Tibial nerve (tissue), 3 donors: ENCODE measurements at regions not wholly inside any gene's neighbourhood (a gene's known extent, or its start where the extent isn't known, plus 50 kb on each side); places are given as distances from the start of the nearest gene placed in this dataset.

Source experiments
- EP300 ChIP-seq, 2 donors: sonication (generic); formaldehyde crosslinking; IDR thresholded peaks; one replicate each; pipeline ENCODE4 v1.6.1; 2017; ENCODE audit warnings: antibody characterized with exemption in 2 of 2, mild to moderate bottlenecking in 1 of 2
- POLR2A ChIP-seq, 2 donors: fragments of 450-650 bp; IDR thresholded peaks; one replicate each; pipeline ENCODE4 v1.6.1; 2017; ENCODE audit warnings: antibody characterized with exemption in 2 of 2, mild to moderate bottlenecking in 2 of 2, moderate library complexity in 2 of 2

DNA sequence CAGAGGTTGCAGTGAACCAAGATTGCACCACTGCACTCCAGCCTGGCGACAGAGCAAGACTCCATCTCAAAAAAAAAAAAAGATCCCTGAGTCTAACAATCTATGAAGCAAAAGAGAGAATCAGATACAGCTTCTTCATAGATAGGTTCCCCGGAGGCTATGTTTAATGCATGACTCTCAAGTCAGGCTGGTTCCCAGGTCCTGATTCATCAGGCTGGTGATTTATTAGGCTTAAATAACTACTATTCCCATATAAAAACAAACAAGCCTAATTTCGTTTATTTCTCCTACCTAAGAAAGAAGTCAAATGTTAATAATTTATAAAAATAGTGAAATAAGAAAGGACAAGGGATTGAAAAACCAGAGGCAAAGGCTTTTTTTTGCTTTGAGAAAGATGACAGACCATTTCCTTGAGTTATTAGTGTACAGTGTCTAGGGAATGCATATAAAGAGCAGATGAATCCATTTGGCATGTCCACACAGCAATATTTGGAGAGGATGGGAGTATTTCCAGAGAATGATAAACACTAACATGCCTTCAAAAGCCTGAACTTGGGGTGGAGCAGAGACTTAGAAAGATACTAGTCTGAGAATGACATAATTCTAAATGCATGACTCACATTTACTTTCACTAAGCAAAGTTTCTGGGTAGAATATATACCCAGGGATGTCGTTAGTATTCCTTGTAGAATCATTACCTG, 115.3 kb downstream of the NREP start:
- TF ChIP-seq EP300 (IDR thresholded peaks at IDR 0.05) (no peak), POLR2A (IDR thresholded peaks at IDR 0.05) (no peak)
